HG02678 (cell line): ENCODE measurements at regions not wholly inside any gene's neighbourhood (a gene's known extent, or its start where the extent isn't known, plus 50 kb on each side); places are given as distances from the start of the nearest gene placed in this dataset.
"Not testable (repeated sequence)": the region's sequence is repeated elsewhere in the genome, so short reads cannot be mapped to it uniquely, and the experiment has no call there.

Experiments
- ATAC-seq: cut with Tn5 transposase; IDR thresholded peaks from one replicate; pipeline ENCODE4 v1.9.1; 2021; ENCODE audit warnings: mild to moderate bottlenecking, moderate library complexity; ENCODE audit not compliant: unreplicated experiment

DNA sequence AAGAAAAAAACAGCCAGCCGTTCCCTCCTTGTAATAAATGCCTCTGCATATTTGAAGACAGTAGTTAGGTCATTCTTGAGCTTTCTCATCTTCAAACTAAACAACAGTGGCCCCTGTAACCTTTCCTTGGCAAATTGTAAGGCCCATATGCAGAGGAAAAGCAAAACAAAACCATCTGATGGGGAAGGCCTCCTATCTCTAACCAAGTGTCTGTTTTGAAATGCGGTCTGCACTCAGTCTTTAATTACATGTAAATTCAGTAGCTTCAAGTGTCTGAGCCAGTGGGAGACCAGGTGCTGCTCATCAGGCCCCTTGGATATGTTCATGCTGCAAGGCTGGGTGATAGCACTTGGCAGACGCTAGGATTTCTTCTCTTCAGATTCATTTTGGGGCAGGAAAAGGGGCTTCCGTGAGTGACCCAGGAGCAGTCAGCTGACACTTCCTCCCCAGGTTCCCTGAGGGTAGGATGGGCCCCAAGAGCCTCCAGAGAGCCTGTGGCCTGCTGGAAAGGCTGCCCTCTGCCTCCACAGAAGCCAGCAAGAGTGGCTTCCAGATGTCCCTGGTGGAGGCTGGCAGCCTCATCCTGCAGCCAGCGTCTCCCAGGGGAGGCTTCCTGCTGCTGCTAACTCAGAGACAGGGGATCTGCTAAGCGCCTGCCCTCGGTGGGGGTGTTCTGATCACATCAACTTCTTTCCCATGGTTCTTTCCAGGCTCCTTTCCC, 60.2 kb upstream of the PLGLB2 start:
- ATAC-seq: not testable (repeated sequence)

DNA sequence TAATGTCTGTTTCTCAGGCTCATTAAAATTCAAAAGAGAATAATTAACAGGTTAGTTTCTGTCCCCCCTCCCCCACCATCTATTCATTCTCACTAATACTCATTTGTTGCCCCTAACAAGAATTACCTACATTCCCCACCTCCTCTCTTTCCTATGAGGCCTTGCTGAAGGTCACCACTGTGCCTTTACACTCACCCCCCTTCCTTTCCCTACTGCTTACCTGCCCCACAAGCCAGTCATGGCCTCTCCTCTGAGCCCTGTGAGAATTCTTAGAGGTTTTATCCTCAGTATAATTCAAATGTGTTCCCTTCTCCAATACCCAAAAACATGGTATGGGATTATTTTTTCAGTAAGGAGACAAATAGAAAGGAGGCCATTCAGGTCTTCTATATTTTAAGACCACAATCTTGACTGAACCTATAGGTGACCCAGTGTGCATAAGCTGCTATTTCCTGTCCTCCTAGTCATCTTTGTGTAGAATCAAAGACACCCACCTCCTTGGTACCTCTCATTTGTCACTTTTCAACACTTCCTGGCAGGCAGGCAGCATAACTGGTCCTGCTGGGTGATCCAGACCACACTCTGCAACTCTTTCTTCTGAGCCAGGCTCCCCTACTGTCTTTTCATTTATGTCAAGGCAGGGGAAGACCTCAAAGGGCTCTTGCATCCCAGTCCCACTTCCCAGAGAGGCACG, 55.8 kb upstream of the PLGLB2 start:
- ATAC-seq: not testable (repeated sequence)

DNA sequence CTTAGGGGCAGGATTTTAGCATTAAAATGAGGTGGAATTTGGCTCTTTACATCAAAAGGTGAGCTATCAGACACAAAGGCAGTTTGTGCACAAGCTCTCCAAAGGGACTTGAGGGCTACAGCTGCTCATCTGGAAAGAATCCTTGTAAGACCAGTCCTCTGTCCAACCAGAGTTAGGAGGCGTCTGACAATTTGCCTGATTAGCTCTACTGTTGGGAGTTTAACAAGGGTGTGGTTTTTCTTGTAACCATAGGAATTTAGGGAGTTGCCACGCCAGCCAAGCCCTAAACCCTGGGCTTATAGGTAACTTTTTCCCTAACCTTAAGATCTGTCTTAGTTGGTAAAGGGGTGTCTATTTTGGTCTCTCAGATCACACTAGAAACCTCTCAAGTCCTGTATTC, 55.0 kb upstream of the PLGLB2 start:
- ATAC-seq: not testable (repeated sequence)

DNA sequence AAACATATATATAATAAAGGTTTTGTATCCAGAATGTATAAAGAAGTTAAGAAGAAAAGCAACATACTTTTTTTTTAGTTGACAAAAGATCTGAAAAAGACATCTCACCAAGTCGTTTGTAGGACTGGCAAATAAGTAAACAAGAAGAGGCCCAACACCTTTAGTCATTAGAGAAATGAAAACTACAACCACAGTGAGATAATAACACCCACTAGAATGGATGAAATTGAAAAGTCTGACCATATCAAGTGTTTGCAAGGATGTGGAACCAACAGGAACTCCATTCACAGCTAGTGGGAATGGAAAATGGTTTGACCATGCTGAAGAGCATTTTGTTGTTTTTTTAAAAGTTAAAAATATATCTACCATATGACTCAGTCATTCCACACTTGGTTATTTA, 54.0 kb upstream of the PLGLB2 start:
- not testable (repeated sequence) for ATAC-seq

DNA sequence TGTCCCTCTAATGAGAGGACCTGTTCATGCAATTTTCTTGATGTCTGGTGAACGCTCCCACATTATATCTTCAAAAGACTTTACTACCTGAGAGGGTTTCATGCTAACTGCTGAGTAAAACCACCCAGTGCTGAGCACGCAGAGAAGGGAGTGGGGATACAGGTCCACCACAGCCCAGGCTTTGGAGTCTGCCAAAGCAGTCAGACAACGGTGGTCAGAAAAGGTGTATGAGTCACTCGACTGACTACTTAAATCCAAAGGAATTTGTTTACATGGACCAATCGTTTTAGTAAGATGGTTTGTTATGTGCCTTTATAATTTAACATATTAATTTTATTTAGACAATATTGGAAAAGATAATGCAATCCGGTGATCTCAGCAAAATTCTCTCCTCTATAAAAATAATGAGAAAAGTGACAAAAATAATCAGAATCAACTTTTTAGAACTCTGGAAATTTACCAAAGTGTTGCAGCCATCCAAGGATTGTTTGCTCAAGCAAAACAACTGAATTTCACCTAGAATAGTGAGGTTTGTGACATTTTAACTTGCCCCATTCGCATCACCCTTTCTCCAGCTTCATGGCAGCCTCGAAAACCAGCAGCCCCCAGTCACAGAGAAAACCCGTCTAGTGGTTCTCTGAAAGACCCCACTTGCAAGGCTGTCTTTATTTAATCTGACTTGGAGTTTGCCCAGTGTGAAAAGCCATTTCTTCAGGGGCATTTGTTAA, 52.1 kb upstream of the PLGLB2 start:
- ATAC-seq: not testable (repeated sequence)
